ENCODE measurements at regions not wholly inside any gene's neighbourhood (a gene's known extent, or its start where the extent isn't known, plus 50 kb on each side); places are given as distances from the start of the nearest gene placed in this dataset.

GRCh38 chr18:65372904-65373303, 377.9 kb upstream of the CDH7 start:
- Histone ChIP-seq H3K9ac (ENCODE audit: low read depth, low read length) (no peak overlapping the region), H3K4me1 (ENCODE audit: insufficient read depth, low read length) (no peaks in the 10 kb centered on the region), H3K9me3 (ENCODE audit: insufficient read depth, low read length, severe bottlenecking) (no peaks in the 10 kb centered on the region), H3K27me3 (ENCODE audit: insufficient read depth, low read length, poor library complexity) (no peaks in the 10 kb centered on the region), H3K4me3 (ENCODE audit: low read depth in 1 of 2, low read length in 2 of 2) (no peak overlapping the region), H3K27ac (ENCODE audit: low read length) (no peak overlapping the region), H2AFZ (ENCODE audit: low read depth, low read length) (no peak overlapping the region), H3K79me2 (ENCODE audit: insufficient read depth, low read length) (no peaks in the 10 kb centered on the region), H3K36me3 (ENCODE audit: insufficient read depth, low read length) (no peaks in the 10 kb centered on the region), H4K20me1 (ENCODE audit: insufficient read depth, low read length) (no peaks in the 10 kb centered on the region), H3K4me2 (ENCODE audit: insufficient read depth, low read length) (no peak overlapping the region)
- DNase-seq (no peak), ATAC-seq (ENCODE audit: insufficient read depth, low read depth) (no peak)
- no peak for TF ChIP-seq EZH2 (IDR thresholded peaks at IDR 0.05; ENCODE audit: borderline replicate concordance, low read depth, low read length, severe bottlenecking)
- no peak for TF ChIP-seq CTCF (IDR thresholded peaks at IDR 0.05; ENCODE audit: borderline replicate concordance, extremely low read depth, low read length, poor library complexity, severe bottlenecking)

DNA sequence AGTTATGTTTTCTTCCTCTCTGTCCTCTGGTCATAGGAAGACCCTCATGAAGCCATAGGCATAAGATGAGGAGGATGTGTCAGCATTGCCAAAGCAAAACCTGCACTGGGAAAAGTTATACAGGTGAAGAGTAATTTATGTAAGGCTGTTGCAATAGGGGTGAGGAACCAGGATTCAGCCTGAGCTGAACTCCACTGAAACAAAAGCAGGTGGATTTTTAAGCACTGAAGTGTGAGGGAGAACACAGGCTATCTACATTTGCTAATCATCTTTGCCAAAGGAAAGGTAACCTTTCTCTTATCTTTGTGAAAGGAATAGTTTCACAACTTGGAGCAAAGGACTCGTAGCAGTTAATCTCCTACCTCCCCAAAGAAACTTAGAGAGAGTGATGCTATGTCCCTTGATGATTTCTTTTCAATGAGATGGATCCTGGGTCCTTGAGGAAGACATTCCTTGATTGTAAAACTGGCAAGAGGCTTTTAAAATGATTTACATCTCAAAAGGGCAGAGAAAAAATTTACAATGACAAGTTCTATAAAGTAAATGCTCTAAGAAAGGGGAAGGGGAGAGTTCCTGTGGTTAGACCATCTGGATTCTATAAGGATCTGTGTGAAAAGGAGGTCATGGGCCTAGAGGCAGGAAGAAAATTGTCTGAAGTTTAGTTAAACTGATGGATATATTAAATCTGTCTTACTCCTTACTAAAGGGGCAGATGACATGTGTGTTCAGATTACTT, 385.4 kb upstream of the CDH7 start:
- Histone ChIP-seq H3K4me3 (ENCODE audit: low read depth in 1 of 2, low read length in 2 of 2) (no peak overlapping the region), H3K4me1 (ENCODE audit: insufficient read depth, low read length) (no peaks in the 10 kb centered on the region), H3K79me2 (ENCODE audit: insufficient read depth, low read length) (no peaks in the 10 kb centered on the region), H3K27ac (ENCODE audit: low read length) (no peak overlapping the region), H3K36me3 (ENCODE audit: insufficient read depth, low read length) (no peaks in the 10 kb centered on the region), H4K20me1 (ENCODE audit: insufficient read depth, low read length) (no peaks in the 10 kb centered on the region), H3K27me3 (ENCODE audit: insufficient read depth, low read length, poor library complexity) (no peaks in the 10 kb centered on the region), H2AFZ (ENCODE audit: low read depth, low read length) (no peak overlapping the region), H3K9me3 (ENCODE audit: insufficient read depth, low read length, severe bottlenecking) (no peaks in the 10 kb centered on the region), H3K9ac (ENCODE audit: low read depth, low read length) (no peak overlapping the region), H3K4me2 (ENCODE audit: insufficient read depth, low read length) (no peak overlapping the region)
- ATAC-seq (ENCODE audit: insufficient read depth, low read depth), result no peak
- DNase-seq, result no peak
- TF ChIP-seq CTCF (IDR thresholded peaks at IDR 0.05; ENCODE audit: borderline replicate concordance, extremely low read depth, low read length, poor library complexity, severe bottlenecking), result no peak

- Histone ChIP-seq H3K36me3 (ENCODE audit: insufficient read depth, low read length) (no peaks in the 10 kb centered on the region), H3K4me3 (ENCODE audit: low read depth in 1 of 2, low read length in 2 of 2) (no peak overlapping the region), H2AFZ (ENCODE audit: low read depth, low read length) (no peak overlapping the region), H3K9me3 (ENCODE audit: insufficient read depth, low read length, severe bottlenecking) (no peaks in the 10 kb centered on the region), H3K27ac (ENCODE audit: low read length) (no peak overlapping the region), H4K20me1 (ENCODE audit: insufficient read depth, low read length) (no peaks in the 10 kb centered on the region), H3K9ac (ENCODE audit: low read depth, low read length) (no peak overlapping the region), H3K4me2 (ENCODE audit: insufficient read depth, low read length) (no peak overlapping the region), H3K4me1 (ENCODE audit: insufficient read depth, low read length) (no peaks in the 10 kb centered on the region), H3K27me3 (ENCODE audit: insufficient read depth, low read length, poor library complexity) (no peaks in the 10 kb centered on the region), H3K79me2 (ENCODE audit: insufficient read depth, low read length) (no peaks in the 10 kb centered on the region)
- DNase-seq (no peak), ATAC-seq (ENCODE audit: insufficient read depth, low read depth) (no peak)
- TF ChIP-seq EZH2 (IDR thresholded peaks at IDR 0.05; ENCODE audit: borderline replicate concordance, low read depth, low read length, severe bottlenecking), result no peak
- no peak for TF ChIP-seq CTCF (IDR thresholded peaks at IDR 0.05; ENCODE audit: borderline replicate concordance, extremely low read depth, low read length, poor library complexity, severe bottlenecking)
These were observed 386.7 kb upstream of the CDH7 start for GRCh38 chr18:65363911-65364632.

Data from DND-41 (cell line).